ENCODE measurements at regions not wholly inside any gene's neighbourhood (a gene's known extent, or its start where the extent isn't known, plus 50 kb on each side); places are given as distances from the start of the nearest gene placed in this dataset.

DNA sequence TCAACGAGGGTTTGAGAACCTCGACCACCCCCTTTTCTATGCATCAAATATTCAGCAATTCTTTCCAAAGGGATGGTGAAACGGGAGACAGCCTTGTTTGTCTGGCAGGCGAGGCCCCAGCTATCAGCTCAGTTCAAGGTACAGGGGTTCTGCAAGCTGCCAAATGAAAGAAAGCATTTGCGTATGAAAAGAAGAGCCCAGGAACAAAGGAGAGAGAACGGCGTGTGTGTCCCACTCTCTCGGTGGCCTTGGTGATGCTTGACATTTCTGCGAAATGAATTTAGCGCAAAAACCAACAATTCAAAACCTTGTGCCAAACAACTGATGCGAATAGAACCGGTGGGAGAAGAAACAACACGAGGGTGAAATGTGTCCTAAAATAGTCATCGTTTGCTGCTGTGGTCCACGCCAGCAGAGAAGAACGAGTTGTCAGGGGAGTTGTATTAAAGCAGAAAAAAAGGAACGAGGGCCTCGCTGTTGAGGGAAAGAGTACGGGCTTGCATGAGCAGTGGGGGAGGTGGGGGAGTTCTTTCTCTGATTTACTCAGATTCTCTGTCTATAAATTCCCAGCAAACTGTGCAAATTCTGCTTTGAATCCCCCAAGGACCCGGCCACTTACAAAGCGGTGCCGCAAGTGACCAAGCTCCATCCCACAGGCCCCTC, 97.7 kb downstream of the TMEM130 start:
- TF ChIP-seq, protein P1, sequence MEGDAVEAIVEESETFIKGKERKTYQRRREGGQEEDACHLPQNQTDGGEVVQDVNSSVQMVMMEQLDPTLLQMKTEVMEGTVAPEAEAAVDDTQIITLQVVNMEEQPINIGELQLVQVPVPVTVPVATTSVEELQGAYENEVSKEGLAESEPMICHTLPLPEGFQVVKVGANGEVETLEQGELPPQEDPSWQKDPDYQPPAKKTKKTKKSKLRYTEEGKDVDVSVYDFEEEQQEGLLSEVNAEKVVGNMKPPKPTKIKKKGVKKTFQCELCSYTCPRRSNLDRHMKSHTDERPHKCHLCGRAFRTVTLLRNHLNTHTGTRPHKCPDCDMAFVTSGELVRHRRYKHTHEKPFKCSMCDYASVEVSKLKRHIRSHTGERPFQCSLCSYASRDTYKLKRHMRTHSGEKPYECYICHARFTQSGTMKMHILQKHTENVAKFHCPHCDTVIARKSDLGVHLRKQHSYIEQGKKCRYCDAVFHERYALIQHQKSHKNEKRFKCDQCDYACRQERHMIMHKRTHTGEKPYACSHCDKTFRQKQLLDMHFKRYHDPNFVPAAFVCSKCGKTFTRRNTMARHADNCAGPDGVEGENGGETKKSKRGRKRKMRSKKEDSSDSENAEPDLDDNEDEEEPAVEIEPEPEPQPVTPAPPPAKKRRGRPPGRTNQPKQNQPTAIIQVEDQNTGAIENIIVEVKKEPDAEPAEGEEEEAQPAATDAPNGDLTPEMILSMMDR (IDR thresholded peaks at IDR 0.05), result no peak
- no peak for TF ChIP-seq EZH2 (IDR thresholded peaks at IDR 0.05; ENCODE audit: borderline replicate concordance, insufficient read depth, low read depth, low read length, poor library complexity, severe bottlenecking)
